Loucy (cell line): ENCODE measurements at regions not wholly inside any gene's neighbourhood (a gene's known extent, or its start where the extent isn't known, plus 50 kb on each side); places are given as distances from the start of the nearest gene placed in this dataset.

Source experiments
- H2AFZ ChIP-seq: fragments of 200-600 bp; sonication (generic); 2 replicates; pipeline ENCODE4 v1.6.0; 2016; ENCODE audit warnings: antibody characterized with exemption, mild to moderate bottlenecking, low read length, moderate library complexity
- H3F3A ChIP-seq: fragments of 200-600 bp; 2 replicates; pipeline ENCODE4 v1.6.0; 2016; ENCODE audit warnings: antibody characterized with exemption, low read depth, mild to moderate bottlenecking
- H3K27me3 ChIP-seq: fragments of 200-600 bp; sonication (generic); 2 replicates; pipeline ENCODE4 v1.6.1; 2014; ENCODE audit warnings: low read length, mild to moderate bottlenecking; ENCODE audit not compliant: insufficient read depth, poor library complexity, severe bottlenecking
- H3K36me3 ChIP-seq: fragments of 200-600 bp; sonication (generic); 2 replicates; pipeline ENCODE4 v1.6.1; 2016; ENCODE audit warnings: low read length; ENCODE audit not compliant: insufficient read depth
- H3K4me1 ChIP-seq: fragments of 200-600 bp; sonication (generic); 2 replicates; pipeline ENCODE4 v1.5.1; 2014; ENCODE audit warnings: low read length, mild to moderate bottlenecking; ENCODE audit not compliant: insufficient read depth, poor library complexity, severe bottlenecking
- H3K4me2 ChIP-seq: fragments of 200-600 bp; sonication (generic); 2 replicates; pipeline ENCODE4 v1.6.0; 2014; ENCODE audit warnings: antibody characterized with exemption, low read length, low read depth, mild to moderate bottlenecking; ENCODE audit not compliant: poor library complexity, severe bottlenecking
- H3K4me3 ChIP-seq: fragments of 200-600 bp; sonication (generic); 2 replicates; pipeline ENCODE4 v1.5.1; 2014; ENCODE audit warnings: low read length, mild to moderate bottlenecking, mixed read lengths; ENCODE audit not compliant: poor library complexity, severe bottlenecking
- H3K79me2 ChIP-seq: fragments of 200-600 bp; sonication (generic); 2 replicates; pipeline ENCODE4 v1.6.1; 2014; ENCODE audit warnings: low read length; ENCODE audit not compliant: insufficient read depth
- H3K9ac ChIP-seq: fragments of 200-600 bp; sonication (generic); 2 replicates; pipeline ENCODE4 v1.6.0; 2014; ENCODE audit warnings: mild to moderate bottlenecking, low read depth, low read length, moderate library complexity; ENCODE audit not compliant: poor library complexity, severe bottlenecking
- H3K9me2 ChIP-seq: fragments of 200-600 bp; sonication (generic); replicated peaks from 2 replicates; pipeline ENCODE4 v1.6.1; 2016; ENCODE audit warnings: low read depth, low read length, mixed read lengths
- H3K9me3 ChIP-seq: fragments of 200-600 bp; sonication (generic); 2 replicates; pipeline ENCODE4 v1.6.1; 2014; ENCODE audit warnings: mild to moderate bottlenecking, antibody characterized with exemption, low read length, low read depth; ENCODE audit not compliant: insufficient read depth
- H4K20me1 ChIP-seq: fragments of 200-600 bp; sonication (generic); 2 replicates; pipeline ENCODE4 v1.6.0; 2014; ENCODE audit warnings: antibody characterized with exemption, low read length, mild to moderate bottlenecking; ENCODE audit not compliant: insufficient read depth, poor library complexity, severe bottlenecking
- EZH2phosphoT487 ChIP-seq: fragments of 200-600 bp; IDR thresholded peaks from 2 replicates; pipeline ENCODE4 v1.6.1; 2018; ENCODE audit warnings: antibody characterized with exemption, mild to moderate bottlenecking, moderate library complexity, borderline replicate concordance
- TF ChIP-seq, protein P1 (sequence below): fragments of 200-600 bp; sonication (generic); conservative IDR thresholded peaks from 2 replicates; pipeline ENCODE4 v1.5.1; 2014; ENCODE audit warnings: mild to moderate bottlenecking, antibody characterized with exemption, low read length

GRCh38 chrX:109793191-109793590 lies 60.1 kb upstream of the ACSL4 start:
- no peaks in the 10 kb centered on the region for H4K20me1 ChIP-seq
- no peaks in the 10 kb centered on the region for H3K9me2 ChIP-seq
- H3K79me2 ChIP-seq: no peaks in the 10 kb centered on the region
- no peak overlapping the region for H3K9ac ChIP-seq
- H3K4me1 ChIP-seq: no peaks in the 10 kb centered on the region
- H3K4me2 ChIP-seq: no peak overlapping the region
- H3F3A ChIP-seq: no peaks in the 10 kb centered on the region
- no peak overlapping the region for H2AFZ ChIP-seq
- TF ChIP-seq EZH2phosphoT487: no peak
- TF ChIP-seq, protein P1, sequence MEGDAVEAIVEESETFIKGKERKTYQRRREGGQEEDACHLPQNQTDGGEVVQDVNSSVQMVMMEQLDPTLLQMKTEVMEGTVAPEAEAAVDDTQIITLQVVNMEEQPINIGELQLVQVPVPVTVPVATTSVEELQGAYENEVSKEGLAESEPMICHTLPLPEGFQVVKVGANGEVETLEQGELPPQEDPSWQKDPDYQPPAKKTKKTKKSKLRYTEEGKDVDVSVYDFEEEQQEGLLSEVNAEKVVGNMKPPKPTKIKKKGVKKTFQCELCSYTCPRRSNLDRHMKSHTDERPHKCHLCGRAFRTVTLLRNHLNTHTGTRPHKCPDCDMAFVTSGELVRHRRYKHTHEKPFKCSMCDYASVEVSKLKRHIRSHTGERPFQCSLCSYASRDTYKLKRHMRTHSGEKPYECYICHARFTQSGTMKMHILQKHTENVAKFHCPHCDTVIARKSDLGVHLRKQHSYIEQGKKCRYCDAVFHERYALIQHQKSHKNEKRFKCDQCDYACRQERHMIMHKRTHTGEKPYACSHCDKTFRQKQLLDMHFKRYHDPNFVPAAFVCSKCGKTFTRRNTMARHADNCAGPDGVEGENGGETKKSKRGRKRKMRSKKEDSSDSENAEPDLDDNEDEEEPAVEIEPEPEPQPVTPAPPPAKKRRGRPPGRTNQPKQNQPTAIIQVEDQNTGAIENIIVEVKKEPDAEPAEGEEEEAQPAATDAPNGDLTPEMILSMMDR: no peak
- H3K4me3 ChIP-seq: no peak overlapping the region
- no peaks in the 10 kb centered on the region for H3K36me3 ChIP-seq
- no peaks in the 10 kb centered on the region for H3K9me3 ChIP-seq
- H3K27me3 ChIP-seq: no peaks in the 10 kb centered on the region

- no peaks in the 10 kb centered on the region for H3K36me3 ChIP-seq
- no peak overlapping the region for H3K4me3 ChIP-seq
- H3K4me2 ChIP-seq: no peak overlapping the region
- no peaks in the 10 kb centered on the region for H3F3A ChIP-seq
- H4K20me1 ChIP-seq: no peaks in the 10 kb centered on the region
- no peaks in the 10 kb centered on the region for H3K9me2 ChIP-seq
- H2AFZ ChIP-seq: no peak overlapping the region
- TF ChIP-seq, protein P1: no peak
- TF ChIP-seq EZH2phosphoT487: no peak
- no peaks in the 10 kb centered on the region for H3K4me1 ChIP-seq
- no peaks in the 10 kb centered on the region for H3K79me2 ChIP-seq
- H3K9ac ChIP-seq: no peak overlapping the region
- no peaks in the 10 kb centered on the region for H3K27me3 ChIP-seq
- H3K9me3 ChIP-seq: no peaks in the 10 kb centered on the region
Observed at GRCh38 chrX:109795682-109796081, 62.6 kb upstream of the ACSL4 start.

DNA sequence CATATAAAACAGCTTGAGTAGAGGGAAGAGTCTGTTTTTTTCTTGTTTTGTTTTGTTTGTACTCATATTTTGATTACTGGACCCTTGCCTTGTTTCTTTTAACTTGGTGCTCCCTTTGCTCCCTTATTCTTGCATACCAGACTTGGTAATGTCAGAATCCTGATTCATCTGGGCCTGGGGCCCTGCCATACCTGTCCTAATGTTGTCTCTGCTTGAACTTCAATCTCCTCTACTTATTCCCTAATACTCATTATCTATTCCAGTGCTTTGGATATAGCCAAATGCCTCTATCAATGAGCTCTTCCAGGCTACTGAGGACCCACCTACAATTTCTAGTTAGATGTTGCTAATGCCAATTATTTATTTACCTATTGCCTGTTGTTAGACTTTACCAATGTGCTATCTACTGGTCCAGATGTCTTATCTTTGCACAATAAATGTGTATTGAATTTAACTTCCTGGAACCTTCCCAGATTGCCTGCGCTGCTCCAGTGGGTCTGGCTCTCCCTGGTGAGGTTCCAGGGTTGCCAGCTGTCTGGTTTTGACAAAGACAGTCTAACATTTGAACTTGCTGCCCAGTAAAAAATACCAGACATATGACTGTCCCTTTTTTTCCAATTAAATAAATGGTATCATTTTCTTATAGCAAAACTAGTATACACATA lies 64.4 kb upstream of the ACSL4 start:
- H2AFZ ChIP-seq: no peak overlapping the region
- no peaks in the 10 kb centered on the region for H4K20me1 ChIP-seq
- TF ChIP-seq EZH2phosphoT487: no peak
- TF ChIP-seq, protein P1: no peak
- H3K79me2 ChIP-seq: no peaks in the 10 kb centered on the region
- no peak overlapping the region for H3K4me2 ChIP-seq
- no peak overlapping the region for H3K4me3 ChIP-seq
- no peaks in the 10 kb centered on the region for H3K9me2 ChIP-seq
- no peak overlapping the region for H3K9ac ChIP-seq
- no peaks in the 10 kb centered on the region for H3K36me3 ChIP-seq
- no peaks in the 10 kb centered on the region for H3F3A ChIP-seq
- no peaks in the 10 kb centered on the region for H3K9me3 ChIP-seq
- H3K4me1 ChIP-seq: no peaks in the 10 kb centered on the region
- no peaks in the 10 kb centered on the region for H3K27me3 ChIP-seq
